ENCODE measurements at regions not wholly inside any gene's neighbourhood (a gene's known extent, or its start where the extent isn't known, plus 50 kb on each side); places are given as distances from the start of the nearest gene placed in this dataset.

GRCh38 chr9:18189871-18190670, 283.9 kb upstream of the ADAMTSL1 start:
- no peak for TF ChIP-seq POLR2A (IDR thresholded peaks at IDR 0.05)
- TF ChIP-seq, protein P1, sequence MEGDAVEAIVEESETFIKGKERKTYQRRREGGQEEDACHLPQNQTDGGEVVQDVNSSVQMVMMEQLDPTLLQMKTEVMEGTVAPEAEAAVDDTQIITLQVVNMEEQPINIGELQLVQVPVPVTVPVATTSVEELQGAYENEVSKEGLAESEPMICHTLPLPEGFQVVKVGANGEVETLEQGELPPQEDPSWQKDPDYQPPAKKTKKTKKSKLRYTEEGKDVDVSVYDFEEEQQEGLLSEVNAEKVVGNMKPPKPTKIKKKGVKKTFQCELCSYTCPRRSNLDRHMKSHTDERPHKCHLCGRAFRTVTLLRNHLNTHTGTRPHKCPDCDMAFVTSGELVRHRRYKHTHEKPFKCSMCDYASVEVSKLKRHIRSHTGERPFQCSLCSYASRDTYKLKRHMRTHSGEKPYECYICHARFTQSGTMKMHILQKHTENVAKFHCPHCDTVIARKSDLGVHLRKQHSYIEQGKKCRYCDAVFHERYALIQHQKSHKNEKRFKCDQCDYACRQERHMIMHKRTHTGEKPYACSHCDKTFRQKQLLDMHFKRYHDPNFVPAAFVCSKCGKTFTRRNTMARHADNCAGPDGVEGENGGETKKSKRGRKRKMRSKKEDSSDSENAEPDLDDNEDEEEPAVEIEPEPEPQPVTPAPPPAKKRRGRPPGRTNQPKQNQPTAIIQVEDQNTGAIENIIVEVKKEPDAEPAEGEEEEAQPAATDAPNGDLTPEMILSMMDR (IDR thresholded peaks at IDR 0.05), result no peak
